MM.1S (cell line): ENCODE measurements at regions not wholly inside any gene's neighbourhood (a gene's known extent, or its start where the extent isn't known, plus 50 kb on each side); places are given as distances from the start of the nearest gene placed in this dataset.

Source experiments
- DNase-seq: peaks from one replicate; pipeline ENCODE4 v3.0.0-alpha.2; 2015
- H2AFZ ChIP-seq: fragments of 300-600 bp; sonication (generic); 2 replicates; pipeline ENCODE4 v1.6.0; 2016; ENCODE audit warnings: antibody characterized with exemption, low read length
- H3F3A ChIP-seq: fragments of 300-600 bp; sonication (generic); 2 replicates; pipeline ENCODE4 v1.6.1; 2016; ENCODE audit warnings: mild to moderate bottlenecking, antibody characterized with exemption, low read length, moderate library complexity, mixed read lengths; ENCODE audit not compliant: insufficient read depth
- H3K27ac ChIP-seq: fragments of 300-600 bp; sonication (generic); 2 replicates; pipeline ENCODE4 v1.5.1; 2016; ENCODE audit warnings: mild to moderate bottlenecking, low read length
- H3K27me3 ChIP-seq: fragments of 300-600 bp; sonication (generic); replicated peaks from 2 replicates; pipeline ENCODE4 v1.6.0; 2016; ENCODE audit warnings: low read length; ENCODE audit not compliant: insufficient read depth
- H3K36me3 ChIP-seq: fragments of 300-600 bp; sonication (generic); replicated peaks from 2 replicates; pipeline ENCODE4 v1.6.1; 2016; ENCODE audit warnings: mild to moderate bottlenecking, low read length, mixed read lengths; ENCODE audit not compliant: insufficient read depth
- H3K4me1 ChIP-seq: fragments of 300-600 bp; sonication (generic); 2 replicates; pipeline ENCODE4 v1.6.1; 2016; ENCODE audit warnings: low read length, mixed read lengths
- H3K4me2 ChIP-seq: fragments of 300-600 bp; sonication (generic); 2 replicates; pipeline ENCODE4 v1.6.0; 2016; ENCODE audit warnings: low read depth, low read length
- H3K4me3 ChIP-seq: fragments of 300-600 bp; sonication (generic); 2 replicates; pipeline ENCODE4 v1.5.1; 2016; ENCODE audit warnings: low read length, mixed read lengths
- H3K79me2 ChIP-seq: fragments of 300-600 bp; sonication (generic); 2 replicates; pipeline ENCODE4 v1.6.1; 2016; ENCODE audit warnings: mixed run types, low read length, mixed read lengths
- H3K9ac ChIP-seq: fragments of 300-600 bp; sonication (generic); 2 replicates; pipeline ENCODE4 v1.6.1; 2016; ENCODE audit warnings: low read length, mixed read lengths
- H3K9me2 ChIP-seq: fragments of 300-600 bp; sonication (generic); replicated peaks from 2 replicates; pipeline ENCODE4 v1.6.1; 2016; ENCODE audit warnings: mild to moderate bottlenecking, low read length, mixed read lengths; ENCODE audit not compliant: insufficient read depth
- H3K9me3 ChIP-seq: fragments of 300-600 bp; sonication (generic); replicated peaks from 2 replicates; pipeline ENCODE4 v1.6.1; 2016; ENCODE audit warnings: mild to moderate bottlenecking, low read length, mixed read lengths; ENCODE audit not compliant: insufficient read depth
- H4K20me1 ChIP-seq: fragments of 300-600 bp; sonication (generic); 2 replicates; pipeline ENCODE4 v1.6.1; 2016; ENCODE audit warnings: mild to moderate bottlenecking, low read length, moderate library complexity, mixed read lengths; ENCODE audit not compliant: insufficient read depth
- EZH2 ChIP-seq: fragments of 300-600 bp; sonication (generic); optimal IDR thresholded peaks from 2 replicates; pipeline ENCODE3; 2017; ENCODE audit warnings: low read depth, mild to moderate bottlenecking, antibody characterized with exemption, low read length, mixed read lengths
- EZH2phosphoT487 ChIP-seq: fragments of 300-600 bp; sonication (generic); IDR thresholded peaks from 2 replicates; pipeline ENCODE4 v1.6.1; 2018; ENCODE audit warnings: antibody characterized with exemption, low read length
- TF ChIP-seq, protein P1 (sequence below): fragments of 300-600 bp; sonication (generic); IDR thresholded peaks from 2 replicates; pipeline ENCODE4 v1.5.1; 2016; ENCODE audit warnings: antibody characterized with exemption, low read length, mixed read lengths

DNA sequence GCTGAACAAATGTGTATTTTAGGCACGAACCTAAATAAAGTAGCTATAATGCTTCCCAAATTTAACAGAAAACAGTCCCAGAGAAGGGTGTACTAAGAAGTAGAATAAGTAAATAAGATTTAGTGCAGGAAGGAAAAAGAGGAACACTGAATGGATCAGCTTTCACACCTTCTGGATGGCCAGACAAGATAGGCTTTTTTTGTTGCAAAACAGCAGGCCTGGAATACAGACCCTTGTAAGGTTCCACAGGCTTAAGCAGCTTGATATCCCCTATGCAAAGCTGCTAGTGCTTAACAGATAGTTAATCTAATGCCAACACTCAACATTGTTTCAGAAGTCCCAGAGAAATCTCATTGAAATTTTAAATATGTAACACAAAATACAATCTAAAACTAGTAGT is 328.1 kb upstream of the STEAP1 start:
- no peak for TF ChIP-seq EZH2
- no peak for TF ChIP-seq EZH2phosphoT487

DNA sequence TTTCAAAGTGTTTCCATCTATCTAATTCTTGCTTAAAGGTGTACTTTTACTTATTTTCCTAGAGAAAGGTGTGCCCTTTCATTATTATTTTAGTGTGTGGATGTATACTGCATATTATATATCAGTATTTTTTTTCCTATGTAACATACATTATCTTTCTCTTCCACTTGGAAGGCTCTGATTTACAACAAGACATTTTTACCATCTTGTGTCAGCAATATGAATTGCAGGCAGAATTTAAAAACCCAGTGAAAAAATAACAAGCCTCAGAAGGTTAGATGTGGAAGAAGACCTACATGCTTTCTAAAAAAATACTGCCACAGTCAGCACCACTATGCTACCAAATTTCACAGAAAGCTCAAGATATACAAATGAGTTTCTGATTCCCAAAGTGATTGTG is 327.7 kb upstream of the STEAP1 start:
- Histone ChIP-seq H3K4me3 (no peak overlapping the region), H3K9me3 (no peaks in the 10 kb centered on the region), H3K9ac (no peak overlapping the region), H3K27me3 (no peaks in the 10 kb centered on the region), H3K4me1 (no peaks in the 10 kb centered on the region; the same call in 1 of the 2 replicates), H2AFZ (no peak overlapping the region), H4K20me1 (no peaks in the 10 kb centered on the region), H3K4me2 (no peak overlapping the region), H3K27ac (no peak overlapping the region), H3K79me2 (no peaks in the 10 kb centered on the region), H3K9me2 (no peaks in the 10 kb centered on the region), H3F3A (no peaks in the 10 kb centered on the region), H3K36me3 (no peaks in the 10 kb centered on the region)
- DNase-seq, result no peak
- TF ChIP-seq EZH2, result no peak
- TF ChIP-seq, protein P1, sequence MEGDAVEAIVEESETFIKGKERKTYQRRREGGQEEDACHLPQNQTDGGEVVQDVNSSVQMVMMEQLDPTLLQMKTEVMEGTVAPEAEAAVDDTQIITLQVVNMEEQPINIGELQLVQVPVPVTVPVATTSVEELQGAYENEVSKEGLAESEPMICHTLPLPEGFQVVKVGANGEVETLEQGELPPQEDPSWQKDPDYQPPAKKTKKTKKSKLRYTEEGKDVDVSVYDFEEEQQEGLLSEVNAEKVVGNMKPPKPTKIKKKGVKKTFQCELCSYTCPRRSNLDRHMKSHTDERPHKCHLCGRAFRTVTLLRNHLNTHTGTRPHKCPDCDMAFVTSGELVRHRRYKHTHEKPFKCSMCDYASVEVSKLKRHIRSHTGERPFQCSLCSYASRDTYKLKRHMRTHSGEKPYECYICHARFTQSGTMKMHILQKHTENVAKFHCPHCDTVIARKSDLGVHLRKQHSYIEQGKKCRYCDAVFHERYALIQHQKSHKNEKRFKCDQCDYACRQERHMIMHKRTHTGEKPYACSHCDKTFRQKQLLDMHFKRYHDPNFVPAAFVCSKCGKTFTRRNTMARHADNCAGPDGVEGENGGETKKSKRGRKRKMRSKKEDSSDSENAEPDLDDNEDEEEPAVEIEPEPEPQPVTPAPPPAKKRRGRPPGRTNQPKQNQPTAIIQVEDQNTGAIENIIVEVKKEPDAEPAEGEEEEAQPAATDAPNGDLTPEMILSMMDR, result no peak
- no peak for TF ChIP-seq EZH2phosphoT487

More for the DNA sequence above, 328.1 kb upstream of the STEAP1 start:
- no peaks in the 10 kb centered on the region; the same call in 1 of the 2 replicates for H3K4me1 ChIP-seq
- no peaks in the 10 kb centered on the region for H3K36me3 ChIP-seq
- no peak overlapping the region for H2AFZ ChIP-seq
- no peak overlapping the region for H3K9ac ChIP-seq
- H3K27ac ChIP-seq, result no peak overlapping the region
- H4K20me1 ChIP-seq, result no peaks in the 10 kb centered on the region
- H3F3A ChIP-seq, result no peaks in the 10 kb centered on the region
- no peak overlapping the region for H3K4me2 ChIP-seq
- no peaks in the 10 kb centered on the region for H3K79me2 ChIP-seq
- H3K4me3 ChIP-seq, result no peak overlapping the region
- no peaks in the 10 kb centered on the region for H3K27me3 ChIP-seq
- no peaks in the 10 kb centered on the region for H3K9me3 ChIP-seq
- DNase-seq, result no peak
- H3K9me2 ChIP-seq, result no peaks in the 10 kb centered on the region

DNA sequence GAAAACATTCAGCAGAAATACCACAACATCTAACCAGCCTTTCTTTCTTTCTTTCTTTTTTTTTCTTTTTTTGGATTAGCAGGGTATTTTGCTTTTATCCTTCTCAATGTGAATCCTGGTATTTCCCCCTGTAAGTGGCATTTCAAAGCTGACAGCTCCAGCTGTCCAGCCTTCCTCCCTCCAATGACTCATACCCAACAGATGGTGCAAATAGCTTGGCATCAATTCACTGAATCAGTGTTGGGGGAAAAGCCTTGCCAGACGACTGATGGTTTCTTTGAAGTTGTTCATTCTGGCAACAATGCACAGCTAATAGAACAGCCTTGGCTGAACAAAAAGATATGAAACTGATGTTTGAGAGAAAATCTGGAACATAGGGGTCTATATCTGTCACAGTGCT is 316.8 kb upstream of the STEAP1 start:
- Histone ChIP-seq H3K9ac (no peak overlapping the region), H3K27me3 (no peaks in the 10 kb centered on the region), H3K9me3 (no peaks in the 10 kb centered on the region), H3K4me3 (no peak overlapping the region), H3K4me1 (peaks cover 4% of the 10 kb centered on the region; the same call in 1 of the 2 replicates), H3K79me2 (no peaks in the 10 kb centered on the region), H3K27ac (no peak overlapping the region), H4K20me1 (no peaks in the 10 kb centered on the region), H3F3A (no peaks in the 10 kb centered on the region), H3K9me2 (no peaks in the 10 kb centered on the region), H3K36me3 (no peaks in the 10 kb centered on the region), H2AFZ (no peak overlapping the region), H3K4me2 (no peak overlapping the region)
- DNase-seq, result no peak
- TF ChIP-seq EZH2phosphoT487, result no peak
- no peak for TF ChIP-seq EZH2
- TF ChIP-seq, protein P1, result no peak

DNA sequence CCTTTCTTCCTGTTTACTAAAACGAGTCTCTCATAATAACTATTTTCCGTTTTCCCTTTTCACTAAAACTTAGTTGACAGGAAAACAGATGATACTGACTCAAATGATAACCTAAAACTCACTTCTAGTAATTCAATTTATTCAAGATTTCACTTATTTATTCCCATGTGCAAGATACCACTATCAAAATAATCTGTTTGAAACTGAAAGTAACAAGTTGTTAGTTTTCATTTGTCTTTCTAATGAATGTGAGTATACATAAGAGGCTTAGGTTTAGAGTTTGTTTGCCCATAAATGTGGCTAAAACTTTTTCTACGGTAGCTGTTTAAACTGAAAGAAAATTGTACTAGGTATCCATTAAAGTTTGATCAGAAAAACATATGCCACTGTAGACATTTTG is 314.9 kb upstream of the STEAP1 start:
- Histone ChIP-seq H4K20me1 (no peaks in the 10 kb centered on the region), H3K36me3 (no peaks in the 10 kb centered on the region), H3K4me3 (peak overlapping the region; percentile 53), H3K79me2 (no peaks in the 10 kb centered on the region), H3K9ac (peak overlapping the region; percentile 35; the same call in 1 of the 2 replicates), H3K4me2 (peak overlapping the region; percentile 63), H3F3A (no peaks in the 10 kb centered on the region), H3K27me3 (no peaks in the 10 kb centered on the region), H3K9me2 (no peaks in the 10 kb centered on the region), H3K4me1 (peaks cover 4% of the 10 kb centered on the region; the same call in 1 of the 2 replicates), H2AFZ (peak overlapping the region; percentile 64), H3K9me3 (no peaks in the 10 kb centered on the region), H3K27ac (peak overlapping the region; percentile 16; the same call in 1 of the 2 replicates)
- TF ChIP-seq EZH2, result no peak
- TF ChIP-seq, protein P1, result no peak
- TF ChIP-seq EZH2phosphoT487, result no peak
- DNase-seq, result peak; percentile 45
